H1 (cell line): ENCODE measurements at regions not wholly inside any gene's neighbourhood (a gene's known extent, or its start where the extent isn't known, plus 50 kb on each side); places are given as distances from the start of the nearest gene placed in this dataset.

Experiments used
- CHD1 ChIP-seq: IDR thresholded peaks from 2 replicates; pipeline ENCODE4 v1.6.1; 2012; ENCODE audit warnings: low read depth, low read length, improper control_type of control experiment
- HDAC6 ChIP-seq: IDR thresholded peaks from one replicate; pipeline ENCODE4 v1.7.1; 2012; ENCODE audit warnings: low read depth, mild to moderate bottlenecking, inconsistent platforms, low read length, moderate library complexity
- TF ChIP-seq, protein P1 (sequence below): fragments of 300-600 bp; sonication (generic); IDR thresholded peaks from 2 replicates; pipeline ENCODE4 v1.7.1; 2012; ENCODE audit warnings: low read length, moderate library complexity, mild to moderate bottlenecking, inconsistent platforms; ENCODE audit not compliant: insufficient replicate concordance
- TF ChIP-seq, protein P2 (sequence below), 3 experiments: IDR thresholded peaks; 1 replicate in 2 of 3; 2 replicates in 1 of 3; pipeline versions ENCODE4 v1.5.1 to v1.6.1; 2011; ENCODE audit warnings: low read length in 3 of 3, mild to moderate bottlenecking in 3 of 3, inconsistent platforms in 2 of 3, low read depth in 1 of 3, moderate library complexity in 1 of 3; ENCODE audit not compliant: insufficient read depth in 1 of 3; ENCODE audit errors: control extremely low read depth in 1 of 3
- TF ChIP-seq, protein P3 (sequence below): IDR thresholded peaks from 2 replicates; pipeline ENCODE4 v1.6.1; 2011; ENCODE audit warnings: low read depth, mild to moderate bottlenecking, low read length; ENCODE audit not compliant: insufficient read depth

DNA sequence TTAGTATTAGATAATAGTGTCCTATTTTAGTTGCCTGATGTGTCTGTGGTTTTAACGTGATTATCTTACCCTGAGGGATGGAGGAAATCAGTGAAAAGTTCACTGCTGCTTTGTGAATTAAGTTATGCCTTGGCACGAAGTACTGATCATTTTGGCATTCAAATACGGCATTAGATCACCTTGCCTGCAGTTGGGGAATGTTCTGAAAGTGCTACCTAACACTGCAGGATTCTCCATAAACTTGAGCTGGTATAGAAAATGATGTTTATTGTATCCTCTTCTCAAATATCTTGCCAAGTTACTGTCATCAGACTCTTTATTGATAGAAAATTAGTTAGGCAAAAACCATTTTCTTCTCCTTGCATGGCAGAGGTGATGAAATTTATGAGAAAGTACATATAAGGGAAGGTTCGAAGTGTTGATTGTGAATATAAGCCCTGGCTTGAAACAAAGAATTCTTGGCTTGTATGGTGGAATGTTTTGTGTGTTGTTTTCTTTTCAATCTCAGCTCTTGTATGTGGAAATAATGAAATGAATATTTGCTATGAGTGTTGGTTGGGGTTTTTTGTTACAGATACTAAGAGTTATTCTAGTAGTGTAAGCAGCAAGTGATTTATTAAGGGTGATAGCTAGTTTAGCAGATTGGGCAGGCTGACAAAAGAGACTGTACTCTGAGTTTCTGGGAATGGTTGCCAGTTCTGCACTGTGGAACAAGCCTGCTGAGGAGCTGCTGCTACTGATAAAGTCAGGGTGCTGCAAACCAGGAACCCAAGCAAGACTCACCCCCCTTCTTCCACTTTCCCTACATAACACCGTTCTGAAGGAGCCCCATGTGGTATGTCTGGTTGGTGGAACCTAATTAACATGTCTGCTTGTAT is 448.3 kb downstream of the PCNX1 start:
- TF ChIP-seq, protein P1, sequence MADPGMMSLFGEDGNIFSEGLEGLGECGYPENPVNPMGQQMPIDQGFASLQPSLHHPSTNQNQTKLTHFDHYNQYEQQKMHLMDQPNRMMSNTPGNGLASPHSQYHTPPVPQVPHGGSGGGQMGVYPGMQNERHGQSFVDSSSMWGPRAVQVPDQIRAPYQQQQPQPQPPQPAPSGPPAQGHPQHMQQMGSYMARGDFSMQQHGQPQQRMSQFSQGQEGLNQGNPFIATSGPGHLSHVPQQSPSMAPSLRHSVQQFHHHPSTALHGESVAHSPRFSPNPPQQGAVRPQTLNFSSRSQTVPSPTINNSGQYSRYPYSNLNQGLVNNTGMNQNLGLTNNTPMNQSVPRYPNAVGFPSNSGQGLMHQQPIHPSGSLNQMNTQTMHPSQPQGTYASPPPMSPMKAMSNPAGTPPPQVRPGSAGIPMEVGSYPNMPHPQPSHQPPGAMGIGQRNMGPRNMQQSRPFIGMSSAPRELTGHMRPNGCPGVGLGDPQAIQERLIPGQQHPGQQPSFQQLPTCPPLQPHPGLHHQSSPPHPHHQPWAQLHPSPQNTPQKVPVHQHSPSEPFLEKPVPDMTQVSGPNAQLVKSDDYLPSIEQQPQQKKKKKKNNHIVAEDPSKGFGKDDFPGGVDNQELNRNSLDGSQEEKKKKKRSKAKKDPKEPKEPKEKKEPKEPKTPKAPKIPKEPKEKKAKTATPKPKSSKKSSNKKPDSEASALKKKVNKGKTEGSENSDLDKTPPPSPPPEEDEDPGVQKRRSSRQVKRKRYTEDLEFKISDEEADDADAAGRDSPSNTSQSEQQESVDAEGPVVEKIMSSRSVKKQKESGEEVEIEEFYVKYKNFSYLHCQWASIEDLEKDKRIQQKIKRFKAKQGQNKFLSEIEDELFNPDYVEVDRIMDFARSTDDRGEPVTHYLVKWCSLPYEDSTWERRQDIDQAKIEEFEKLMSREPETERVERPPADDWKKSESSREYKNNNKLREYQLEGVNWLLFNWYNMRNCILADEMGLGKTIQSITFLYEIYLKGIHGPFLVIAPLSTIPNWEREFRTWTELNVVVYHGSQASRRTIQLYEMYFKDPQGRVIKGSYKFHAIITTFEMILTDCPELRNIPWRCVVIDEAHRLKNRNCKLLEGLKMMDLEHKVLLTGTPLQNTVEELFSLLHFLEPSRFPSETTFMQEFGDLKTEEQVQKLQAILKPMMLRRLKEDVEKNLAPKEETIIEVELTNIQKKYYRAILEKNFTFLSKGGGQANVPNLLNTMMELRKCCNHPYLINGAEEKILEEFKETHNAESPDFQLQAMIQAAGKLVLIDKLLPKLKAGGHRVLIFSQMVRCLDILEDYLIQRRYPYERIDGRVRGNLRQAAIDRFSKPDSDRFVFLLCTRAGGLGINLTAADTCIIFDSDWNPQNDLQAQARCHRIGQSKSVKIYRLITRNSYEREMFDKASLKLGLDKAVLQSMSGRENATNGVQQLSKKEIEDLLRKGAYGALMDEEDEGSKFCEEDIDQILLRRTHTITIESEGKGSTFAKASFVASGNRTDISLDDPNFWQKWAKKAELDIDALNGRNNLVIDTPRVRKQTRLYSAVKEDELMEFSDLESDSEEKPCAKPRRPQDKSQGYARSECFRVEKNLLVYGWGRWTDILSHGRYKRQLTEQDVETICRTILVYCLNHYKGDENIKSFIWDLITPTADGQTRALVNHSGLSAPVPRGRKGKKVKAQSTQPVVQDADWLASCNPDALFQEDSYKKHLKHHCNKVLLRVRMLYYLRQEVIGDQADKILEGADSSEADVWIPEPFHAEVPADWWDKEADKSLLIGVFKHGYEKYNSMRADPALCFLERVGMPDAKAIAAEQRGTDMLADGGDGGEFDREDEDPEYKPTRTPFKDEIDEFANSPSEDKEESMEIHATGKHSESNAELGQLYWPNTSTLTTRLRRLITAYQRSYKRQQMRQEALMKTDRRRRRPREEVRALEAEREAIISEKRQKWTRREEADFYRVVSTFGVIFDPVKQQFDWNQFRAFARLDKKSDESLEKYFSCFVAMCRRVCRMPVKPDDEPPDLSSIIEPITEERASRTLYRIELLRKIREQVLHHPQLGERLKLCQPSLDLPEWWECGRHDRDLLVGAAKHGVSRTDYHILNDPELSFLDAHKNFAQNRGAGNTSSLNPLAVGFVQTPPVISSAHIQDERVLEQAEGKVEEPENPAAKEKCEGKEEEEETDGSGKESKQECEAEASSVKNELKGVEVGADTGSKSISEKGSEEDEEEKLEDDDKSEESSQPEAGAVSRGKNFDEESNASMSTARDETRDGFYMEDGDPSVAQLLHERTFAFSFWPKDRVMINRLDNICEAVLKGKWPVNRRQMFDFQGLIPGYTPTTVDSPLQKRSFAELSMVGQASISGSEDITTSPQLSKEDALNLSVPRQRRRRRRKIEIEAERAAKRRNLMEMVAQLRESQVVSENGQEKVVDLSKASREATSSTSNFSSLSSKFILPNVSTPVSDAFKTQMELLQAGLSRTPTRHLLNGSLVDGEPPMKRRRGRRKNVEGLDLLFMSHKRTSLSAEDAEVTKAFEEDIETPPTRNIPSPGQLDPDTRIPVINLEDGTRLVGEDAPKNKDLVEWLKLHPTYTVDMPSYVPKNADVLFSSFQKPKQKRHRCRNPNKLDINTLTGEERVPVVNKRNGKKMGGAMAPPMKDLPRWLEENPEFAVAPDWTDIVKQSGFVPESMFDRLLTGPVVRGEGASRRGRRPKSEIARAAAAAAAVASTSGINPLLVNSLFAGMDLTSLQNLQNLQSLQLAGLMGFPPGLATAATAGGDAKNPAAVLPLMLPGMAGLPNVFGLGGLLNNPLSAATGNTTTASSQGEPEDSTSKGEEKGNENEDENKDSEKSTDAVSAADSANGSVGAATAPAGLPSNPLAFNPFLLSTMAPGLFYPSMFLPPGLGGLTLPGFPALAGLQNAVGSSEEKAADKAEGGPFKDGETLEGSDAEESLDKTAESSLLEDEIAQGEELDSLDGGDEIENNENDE, result no peak
- TF ChIP-seq, protein P2, sequence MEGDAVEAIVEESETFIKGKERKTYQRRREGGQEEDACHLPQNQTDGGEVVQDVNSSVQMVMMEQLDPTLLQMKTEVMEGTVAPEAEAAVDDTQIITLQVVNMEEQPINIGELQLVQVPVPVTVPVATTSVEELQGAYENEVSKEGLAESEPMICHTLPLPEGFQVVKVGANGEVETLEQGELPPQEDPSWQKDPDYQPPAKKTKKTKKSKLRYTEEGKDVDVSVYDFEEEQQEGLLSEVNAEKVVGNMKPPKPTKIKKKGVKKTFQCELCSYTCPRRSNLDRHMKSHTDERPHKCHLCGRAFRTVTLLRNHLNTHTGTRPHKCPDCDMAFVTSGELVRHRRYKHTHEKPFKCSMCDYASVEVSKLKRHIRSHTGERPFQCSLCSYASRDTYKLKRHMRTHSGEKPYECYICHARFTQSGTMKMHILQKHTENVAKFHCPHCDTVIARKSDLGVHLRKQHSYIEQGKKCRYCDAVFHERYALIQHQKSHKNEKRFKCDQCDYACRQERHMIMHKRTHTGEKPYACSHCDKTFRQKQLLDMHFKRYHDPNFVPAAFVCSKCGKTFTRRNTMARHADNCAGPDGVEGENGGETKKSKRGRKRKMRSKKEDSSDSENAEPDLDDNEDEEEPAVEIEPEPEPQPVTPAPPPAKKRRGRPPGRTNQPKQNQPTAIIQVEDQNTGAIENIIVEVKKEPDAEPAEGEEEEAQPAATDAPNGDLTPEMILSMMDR (IDR thresholded peaks at IDR 0.05; ENCODE audit: control extremely low read depth in 1 of 3, insufficient read depth in 1 of 3, low read depth in 1 of 3, low read length in 3 of 3), result no peak
- no peak for TF ChIP-seq HDAC6
- no peak for TF ChIP-seq CHD1
- TF ChIP-seq, protein P3, sequence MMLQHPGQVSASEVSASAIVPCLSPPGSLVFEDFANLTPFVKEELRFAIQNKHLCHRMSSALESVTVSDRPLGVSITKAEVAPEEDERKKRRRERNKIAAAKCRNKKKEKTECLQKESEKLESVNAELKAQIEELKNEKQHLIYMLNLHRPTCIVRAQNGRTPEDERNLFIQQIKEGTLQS, result no peak
